Upper lobe of right lung (tissue), 1 donor: ENCODE measurements at regions not wholly inside any gene's neighbourhood (a gene's known extent, or its start where the extent isn't known, plus 50 kb on each side); places are given as distances from the start of the nearest gene placed in this dataset.

Experiments
- ATAC-seq: fragments of 200-7000 bp; cut with Tn5 transposase; one replicate; pipeline ENCODE4 v1.9.1; 2020; ENCODE audit warnings: mild to moderate bottlenecking, moderate library complexity
- DNase-seq: peaks from one replicate; pipeline ENCODE4 v3.0.0-alpha.2; 2020
- H3K27ac ChIP-seq: fragments of 200-600 bp; one replicate; pipeline ENCODE4 v1.8.0; 2022
- H3K27me3 ChIP-seq: fragments of 200-600 bp; one replicate; pipeline ENCODE4 v1.8.0; 2022; ENCODE audit warnings: mild to moderate bottlenecking
- H3K36me3 ChIP-seq: fragments of 200-600 bp; one replicate; pipeline ENCODE4 v1.8.0; 2022
- H3K4me1 ChIP-seq: fragments of 200-600 bp; one replicate; pipeline ENCODE4 v1.8.0; 2022
- H3K4me3 ChIP-seq: fragments of 200-600 bp; one replicate; pipeline ENCODE4 v1.8.0; 2022; ENCODE audit warnings: mild to moderate bottlenecking
- H3K9me3 ChIP-seq: fragments of 200-600 bp; one replicate; pipeline ENCODE4 v1.8.0; 2022
- intact Hi-C: fragments of 100-400 bp; cut with DNase I; formaldehyde crosslinking; loops from one replicate; pipeline ENCODE4 v1.11.0; 2022
- TF ChIP-seq, protein P1 (sequence below): fragments of 200-600 bp; IDR thresholded peaks from one replicate; pipeline ENCODE4 v1.8.0; 2022; ENCODE audit warnings: antibody characterized with exemption
- donor health status: DM: no; HTN: yes; CAD: no; lungs with severe emphysema.

DNA sequence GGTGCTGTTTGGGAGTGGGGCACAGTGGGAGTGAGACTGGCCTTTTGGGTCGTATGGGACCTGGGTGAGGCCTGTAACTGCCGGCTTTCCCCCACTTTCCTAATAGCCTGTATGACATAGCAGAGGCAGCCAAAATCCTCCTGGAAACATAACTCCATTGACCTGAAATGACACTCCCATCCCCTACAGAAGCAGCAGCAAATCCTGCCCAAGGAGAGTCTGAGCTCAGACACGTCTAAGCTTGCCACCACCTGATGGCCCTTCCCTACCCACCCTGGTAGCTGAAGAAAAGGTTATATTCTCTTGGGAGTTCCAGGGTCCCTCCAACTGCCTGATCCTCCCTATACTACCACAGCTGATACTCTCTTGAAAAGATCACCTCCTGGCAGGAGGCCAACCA lies 179.8 kb upstream of the ARRDC3 start:
- Histone ChIP-seq H3K27me3 (no peaks in the 10 kb centered on the region), H3K36me3 (no peaks in the 10 kb centered on the region), H3K4me3 (no peak overlapping the region), H3K4me1 (no peaks in the 10 kb centered on the region), H3K27ac (no peak overlapping the region), H3K9me3 (peaks cover 10% of the 10 kb centered on the region)
- ATAC-seq (no peak), DNase-seq (no peak)
- TF ChIP-seq, protein P1, sequence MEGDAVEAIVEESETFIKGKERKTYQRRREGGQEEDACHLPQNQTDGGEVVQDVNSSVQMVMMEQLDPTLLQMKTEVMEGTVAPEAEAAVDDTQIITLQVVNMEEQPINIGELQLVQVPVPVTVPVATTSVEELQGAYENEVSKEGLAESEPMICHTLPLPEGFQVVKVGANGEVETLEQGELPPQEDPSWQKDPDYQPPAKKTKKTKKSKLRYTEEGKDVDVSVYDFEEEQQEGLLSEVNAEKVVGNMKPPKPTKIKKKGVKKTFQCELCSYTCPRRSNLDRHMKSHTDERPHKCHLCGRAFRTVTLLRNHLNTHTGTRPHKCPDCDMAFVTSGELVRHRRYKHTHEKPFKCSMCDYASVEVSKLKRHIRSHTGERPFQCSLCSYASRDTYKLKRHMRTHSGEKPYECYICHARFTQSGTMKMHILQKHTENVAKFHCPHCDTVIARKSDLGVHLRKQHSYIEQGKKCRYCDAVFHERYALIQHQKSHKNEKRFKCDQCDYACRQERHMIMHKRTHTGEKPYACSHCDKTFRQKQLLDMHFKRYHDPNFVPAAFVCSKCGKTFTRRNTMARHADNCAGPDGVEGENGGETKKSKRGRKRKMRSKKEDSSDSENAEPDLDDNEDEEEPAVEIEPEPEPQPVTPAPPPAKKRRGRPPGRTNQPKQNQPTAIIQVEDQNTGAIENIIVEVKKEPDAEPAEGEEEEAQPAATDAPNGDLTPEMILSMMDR = no peak
- intact Hi-C loops = no loop called here

DNA sequence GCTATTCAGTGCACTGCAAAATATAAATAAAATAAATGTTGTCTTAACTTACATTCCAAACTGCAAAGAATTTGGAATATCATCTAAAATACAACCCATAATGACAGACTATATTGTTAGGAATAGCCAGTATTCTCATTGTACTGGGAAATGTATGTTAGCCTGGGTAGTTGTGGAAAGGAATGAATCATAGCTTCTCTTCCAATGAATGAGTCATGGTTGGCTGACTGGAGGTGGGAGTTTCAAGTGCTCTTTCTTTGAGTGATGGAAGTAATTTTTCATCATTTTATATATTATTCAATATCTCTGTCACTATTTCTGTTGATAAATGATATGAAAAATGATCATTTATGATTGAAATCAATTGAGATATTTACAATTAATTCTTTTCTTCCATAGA lies 158.6 kb upstream of the ARRDC3 start:
- ATAC-seq (no peak), DNase-seq (no peak)
- Histone ChIP-seq H3K4me3 (no peak overlapping the region), H3K9me3 (no peaks in the 10 kb centered on the region), H3K27ac (no peak overlapping the region), H3K27me3 (no peaks in the 10 kb centered on the region), H3K36me3 (no peaks in the 10 kb centered on the region), H3K4me1 (no peaks in the 10 kb centered on the region)
- TF ChIP-seq, protein P1 = no peak
- intact Hi-C loops = no loop called here

DNA sequence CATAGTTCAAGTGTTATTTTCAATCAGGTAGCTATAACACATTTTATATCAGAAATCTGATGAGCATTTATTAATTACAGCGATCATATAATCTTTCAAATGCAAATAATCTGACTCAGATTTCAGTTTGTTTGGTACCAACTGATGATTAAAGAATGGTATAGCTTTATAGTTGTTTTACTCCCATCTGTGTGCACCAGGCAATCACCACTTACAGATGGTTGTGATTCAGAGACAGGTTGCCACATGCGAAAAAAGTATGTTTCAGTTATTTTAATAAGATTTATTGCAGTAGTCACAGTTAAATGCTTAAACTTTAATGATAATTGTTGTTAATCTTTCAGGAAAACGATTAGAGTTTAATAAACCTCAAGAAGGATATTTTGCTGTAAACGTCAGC lies 155.1 kb upstream of the ARRDC3 start:
- H3K27me3 ChIP-seq = no peaks in the 10 kb centered on the region
- no peaks in the 10 kb centered on the region for H3K4me1 ChIP-seq
- no peaks in the 10 kb centered on the region for H3K36me3 ChIP-seq
- DNase-seq (no peak), ATAC-seq (no peak)
- no peak overlapping the region for H3K27ac ChIP-seq
- TF ChIP-seq, protein P1 = no peak
- intact Hi-C loops = no loop called here
- no peak overlapping the region for H3K4me3 ChIP-seq
- H3K9me3 ChIP-seq = no peaks in the 10 kb centered on the region

DNA sequence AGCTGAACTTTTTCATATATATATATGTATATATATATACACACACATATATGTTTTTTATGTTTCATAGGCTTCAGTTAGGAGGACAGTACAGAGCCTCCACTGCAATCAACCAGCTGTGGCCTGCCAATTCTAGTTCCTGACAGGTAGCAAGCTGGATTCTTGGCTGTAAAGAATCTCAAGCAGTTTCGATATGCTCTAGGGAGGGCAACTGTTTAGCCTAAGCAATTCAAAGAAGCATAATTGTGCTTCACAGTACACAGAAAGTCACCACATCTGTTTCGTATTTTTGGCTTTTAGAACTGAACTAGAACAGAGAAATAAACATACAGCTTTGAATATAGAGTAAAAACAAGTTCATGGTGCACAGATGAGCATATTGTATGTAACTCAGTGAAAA lies 152.4 kb upstream of the ARRDC3 start:
- no peaks in the 10 kb centered on the region for H3K36me3 ChIP-seq
- intact Hi-C loops = no loop called here
- TF ChIP-seq, protein P1 = no peak
- ATAC-seq (no peak), DNase-seq (no peak)
- H3K27me3 ChIP-seq = no peaks in the 10 kb centered on the region
- no peaks in the 10 kb centered on the region for H3K4me1 ChIP-seq
- no peaks in the 10 kb centered on the region for H3K9me3 ChIP-seq
- H3K27ac ChIP-seq = no peak overlapping the region
- no peak overlapping the region for H3K4me3 ChIP-seq

DNA sequence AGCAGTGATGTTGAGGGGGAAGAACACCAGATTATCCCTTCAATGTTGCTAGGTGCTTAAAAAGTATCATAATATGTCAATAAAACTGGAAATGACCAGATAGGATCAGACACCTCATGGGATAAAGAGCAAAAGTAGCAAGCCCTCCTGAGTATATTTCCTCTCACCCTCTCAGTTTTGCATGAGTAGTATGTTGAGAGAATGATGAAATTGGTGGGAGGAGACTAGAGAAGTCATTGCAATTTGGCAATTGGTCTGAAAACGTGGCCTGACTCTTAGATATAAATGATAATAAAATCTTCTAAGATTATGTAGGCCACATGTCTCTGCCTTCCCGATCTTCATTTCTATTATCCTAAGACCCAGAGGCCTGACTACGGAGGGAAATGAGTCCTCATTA lies 151.2 kb upstream of the ARRDC3 start:
- H3K36me3 ChIP-seq = no peaks in the 10 kb centered on the region
- intact Hi-C loops = no loop called here
- no peak for ATAC-seq

DNA sequence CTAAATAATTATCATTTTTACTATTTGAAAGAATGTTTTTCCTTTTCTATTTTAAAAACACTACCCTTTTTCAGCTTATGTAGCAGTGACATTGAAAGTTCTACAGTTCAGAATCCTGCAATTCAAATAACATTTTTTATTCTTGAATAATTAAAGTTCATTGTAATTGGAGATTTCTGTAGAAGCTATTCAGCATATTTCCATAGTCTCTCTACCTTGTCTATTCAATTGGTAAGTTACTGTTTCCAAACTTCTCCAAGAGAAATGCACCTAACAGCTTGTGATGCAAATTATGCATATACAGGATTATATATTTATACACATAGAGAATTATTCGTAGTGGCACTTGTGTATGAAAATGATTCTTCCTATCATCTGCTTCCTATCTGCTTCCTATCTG lies 149.7 kb upstream of the ARRDC3 start:
- Histone ChIP-seq H3K4me1 (no peaks in the 10 kb centered on the region), H3K4me3 (no peak overlapping the region), H3K9me3 (no peaks in the 10 kb centered on the region), H3K27ac (no peak overlapping the region), H3K36me3 (no peaks in the 10 kb centered on the region), H3K27me3 (no peaks in the 10 kb centered on the region)
- TF ChIP-seq, protein P1 = no peak
- ATAC-seq (no peak), DNase-seq (no peak)
- intact Hi-C loops = no loop called here

More for the DNA sequence above, 151.2 kb upstream of the ARRDC3 start:
- Histone ChIP-seq H3K9me3 (no peaks in the 10 kb centered on the region), H3K4me1 (no peaks in the 10 kb centered on the region), H3K27me3 (no peaks in the 10 kb centered on the region), H3K27ac (no peak overlapping the region), H3K4me3 (no peak overlapping the region)
- no peak for DNase-seq
- TF ChIP-seq, protein P1 = no peak
